ENCODE measurements at regions not wholly inside any gene's neighbourhood (a gene's known extent, or its start where the extent isn't known, plus 50 kb on each side); places are given as distances from the start of the nearest gene placed in this dataset.

DNA sequence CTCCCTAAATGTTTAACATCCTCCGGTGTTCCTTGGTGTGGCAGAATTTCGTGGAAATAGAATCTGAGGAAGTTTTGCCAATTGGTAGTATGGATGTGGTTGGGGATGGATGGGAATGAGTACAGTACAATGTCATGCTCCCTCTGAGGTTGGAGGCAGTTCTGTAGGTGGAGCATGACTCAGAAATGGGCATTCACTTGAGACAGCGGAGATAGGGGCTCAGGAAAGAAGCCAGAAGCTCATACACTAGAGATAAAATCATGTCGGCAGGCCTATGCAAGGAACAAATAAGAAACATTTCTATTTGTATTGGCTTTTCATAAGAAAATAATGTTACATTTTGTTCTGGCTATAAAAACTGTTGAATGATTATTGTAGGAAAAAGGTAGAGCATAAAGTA is 196.0 kb downstream of the URB2 start:
- no peak for TF ChIP-seq EZH2 (IDR thresholded peaks at IDR 0.05; ENCODE audit: insufficient read depth, poor library complexity, severe bottlenecking)
- no peak for TF ChIP-seq EZH2phosphoT487 (IDR thresholded peaks at IDR 0.05; ENCODE audit: insufficient read depth, low read depth)

All from GM23248 (cell line).